LNCaP clone FGC (cell line): ENCODE measurements at regions not wholly inside any gene's neighbourhood (a gene's known extent, or its start where the extent isn't known, plus 50 kb on each side); places are given as distances from the start of the nearest gene placed in this dataset.

Source experiments
- DNase-seq: peaks from one replicate; pipeline ENCODE4 v3.0.0-alpha.2; 2011; ENCODE audit warnings: low read depth
- H3K4me3 ChIP-seq: 2 replicates; pipeline ENCODE4 v1.5.1; 2011; ENCODE audit warnings: mild to moderate bottlenecking, low read depth, low read length, control low read depth
- CTCF ChIP-seq: IDR thresholded peaks from 2 replicates; pipeline ENCODE4 v1.5.1; 2012; ENCODE audit warnings: mild to moderate bottlenecking; ENCODE audit not compliant: control insufficient read depth, insufficient read depth; ENCODE audit errors: extremely low read depth

DNA sequence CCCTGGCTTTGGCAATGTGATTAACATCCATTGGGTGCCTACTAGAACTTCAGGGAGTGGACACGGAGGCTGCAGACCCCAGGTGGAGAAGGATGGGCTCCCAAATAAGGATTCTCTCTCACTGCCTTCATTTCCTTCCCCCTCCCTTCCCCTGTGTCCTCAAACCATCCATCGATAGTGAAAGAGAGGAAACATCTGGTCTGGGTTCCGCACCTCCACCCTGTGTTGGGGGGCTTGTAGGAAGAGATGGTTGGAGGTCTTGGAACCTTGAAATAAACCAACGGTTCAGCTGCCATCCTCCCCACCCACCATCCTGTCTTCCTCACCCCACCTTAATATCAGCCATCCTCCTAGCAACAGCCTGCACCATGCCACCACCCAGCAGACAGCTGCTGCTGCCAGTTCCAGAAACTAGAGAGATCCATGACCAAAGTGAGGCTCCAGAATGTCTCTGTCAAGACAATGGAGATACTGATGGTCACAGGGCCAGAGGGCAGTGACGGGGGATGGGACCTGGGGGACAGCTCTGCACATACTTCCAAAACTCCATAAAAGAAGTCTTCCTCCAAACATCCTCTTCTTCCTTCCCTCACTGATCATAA is 153.1 kb upstream of the CCND2 start:
- no peak for DNase-seq

DNA sequence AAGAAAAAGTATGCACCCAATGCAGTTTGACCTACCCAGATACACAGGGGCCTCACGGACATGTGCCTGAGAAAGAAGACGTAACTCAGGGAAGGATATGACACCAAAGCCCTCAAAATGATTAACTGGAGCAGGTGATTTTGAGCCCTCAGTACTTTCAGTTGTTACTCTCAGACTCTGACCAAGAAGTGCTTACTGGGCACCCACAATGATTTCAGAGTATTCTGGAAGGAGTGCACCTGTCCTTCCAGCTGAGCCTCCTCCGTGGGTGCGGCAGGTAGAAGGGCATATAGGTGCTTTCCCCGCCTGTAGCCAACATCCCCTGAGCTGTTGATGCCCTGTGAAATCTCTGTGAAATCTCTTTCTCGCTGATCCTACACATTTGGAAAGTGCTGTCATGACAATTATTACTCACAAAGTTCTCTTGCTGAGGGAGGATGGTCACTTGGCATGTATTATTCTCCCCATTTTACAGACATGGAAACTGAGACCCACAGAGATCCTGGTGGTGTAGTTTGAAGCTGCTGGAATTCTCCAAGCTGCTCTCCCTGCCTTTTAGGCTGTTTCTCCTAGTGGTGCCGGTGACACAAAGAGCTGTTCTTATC is 154.3 kb upstream of the CCND2 start:
- TF ChIP-seq CTCF, result no peak
- DNase-seq, result no peak
- no peak overlapping the region for H3K4me3 ChIP-seq

More for the DNA sequence above, 153.1 kb upstream of the CCND2 start:
- no peak overlapping the region for H3K4me3 ChIP-seq
- no peak for TF ChIP-seq CTCF

- no peak overlapping the region for H3K4me3 ChIP-seq
- no peak for TF ChIP-seq CTCF
- no peak for DNase-seq
These were observed 154.9 kb upstream of the CCND2 start for GRCh38 chr12:4118601-4119156.

DNA sequence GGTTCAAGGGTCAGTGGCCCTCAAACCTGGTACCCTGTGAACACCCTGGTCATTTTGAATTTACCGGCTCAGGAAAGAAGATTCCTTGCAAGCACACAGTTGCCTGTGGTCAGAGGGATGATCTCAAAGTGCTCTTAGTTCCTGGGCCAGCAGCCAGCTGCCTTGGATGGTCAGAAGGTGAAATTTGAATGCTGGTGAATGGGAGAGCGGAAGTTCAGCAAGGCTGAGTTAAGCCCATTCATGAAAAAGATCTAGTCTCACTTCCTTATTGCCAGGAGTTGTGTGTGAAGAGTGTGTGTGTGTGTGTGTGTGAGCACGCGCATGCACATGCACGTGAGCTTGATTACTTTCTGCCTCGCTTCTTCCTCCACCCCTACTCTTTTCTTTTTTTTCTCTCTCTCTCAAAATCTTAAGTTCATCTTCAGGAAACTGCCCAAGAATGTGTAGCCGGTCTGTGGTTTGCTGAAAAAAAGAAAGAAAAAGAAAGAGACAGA is 155.5 kb upstream of the CCND2 start:
- TF ChIP-seq CTCF, result no peak
- peak; percentile 18 for DNase-seq

GRCh38 chr12:4117386-4118016 is 156.1 kb upstream of the CCND2 start:
- H3K4me3 ChIP-seq, result no peak overlapping the region
- no peak for TF ChIP-seq CTCF
- DNase-seq, result no peak

More for the DNA sequence above, 155.5 kb upstream of the CCND2 start:
- H3K4me3 ChIP-seq, result no peak overlapping the region

DNA sequence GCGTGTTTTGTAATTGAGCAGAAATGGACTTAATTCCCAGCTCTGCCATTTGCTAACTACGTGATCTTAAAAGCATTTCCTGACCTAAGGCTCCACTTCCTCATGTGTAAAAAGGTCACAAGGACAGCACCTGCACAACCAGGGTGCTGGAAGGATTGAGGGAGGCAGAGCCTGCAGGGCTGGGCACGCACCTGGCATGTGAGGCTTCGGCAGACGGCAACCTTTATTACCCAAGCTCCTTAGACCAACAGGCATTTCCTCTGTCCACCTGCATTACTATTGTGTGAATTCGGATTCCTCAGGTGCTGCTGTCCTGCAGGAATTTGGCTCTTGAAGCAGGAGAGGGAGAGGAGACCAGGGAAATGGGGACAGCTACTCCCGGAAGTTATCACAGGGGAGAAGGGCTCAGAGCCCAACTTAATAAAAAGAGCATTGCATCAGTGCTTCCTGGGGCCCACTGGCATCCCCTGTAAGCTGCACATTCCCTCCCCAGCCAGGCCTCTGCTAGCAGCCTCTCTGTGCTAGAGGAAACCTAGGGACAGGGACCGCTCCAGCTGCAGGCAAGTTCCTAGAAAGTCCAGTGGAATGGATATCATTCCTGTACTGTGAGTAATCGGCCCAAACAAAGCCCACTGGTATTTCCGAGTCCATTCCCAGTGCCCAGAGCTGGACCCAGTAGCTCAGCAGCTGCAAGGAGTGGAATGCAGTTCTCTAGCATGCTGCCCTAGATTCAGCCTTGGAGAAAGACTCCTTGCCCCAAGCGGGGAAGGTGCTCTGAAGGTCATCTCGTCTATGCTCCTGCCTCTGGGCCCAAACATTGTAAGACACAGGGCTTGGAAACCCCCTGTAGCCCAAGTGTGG is 157.1 kb upstream of the CCND2 start:
- DNase-seq, result no peak
- no peak overlapping the region for H3K4me3 ChIP-seq
- no peak for TF ChIP-seq CTCF
